Endometrium (tissue), 2 donors: ENCODE measurements at regions not wholly inside any gene's neighbourhood (a gene's known extent, or its start where the extent isn't known, plus 50 kb on each side); places are given as distances from the start of the nearest gene placed in this dataset.

Source experiments
- FAIRE-seq: peaks from 2 replicates; lab custom pipeline; 2012; peaks lifted over from hg19 to GRCh38; lab: Jason Lieb, UNC
- donor health status: control.
- donor health status: control.

GRCh38 chr10:106520698-106521097 is 643.8 kb downstream of the SORCS1 start:
- no peak for FAIRE-seq

DNA sequence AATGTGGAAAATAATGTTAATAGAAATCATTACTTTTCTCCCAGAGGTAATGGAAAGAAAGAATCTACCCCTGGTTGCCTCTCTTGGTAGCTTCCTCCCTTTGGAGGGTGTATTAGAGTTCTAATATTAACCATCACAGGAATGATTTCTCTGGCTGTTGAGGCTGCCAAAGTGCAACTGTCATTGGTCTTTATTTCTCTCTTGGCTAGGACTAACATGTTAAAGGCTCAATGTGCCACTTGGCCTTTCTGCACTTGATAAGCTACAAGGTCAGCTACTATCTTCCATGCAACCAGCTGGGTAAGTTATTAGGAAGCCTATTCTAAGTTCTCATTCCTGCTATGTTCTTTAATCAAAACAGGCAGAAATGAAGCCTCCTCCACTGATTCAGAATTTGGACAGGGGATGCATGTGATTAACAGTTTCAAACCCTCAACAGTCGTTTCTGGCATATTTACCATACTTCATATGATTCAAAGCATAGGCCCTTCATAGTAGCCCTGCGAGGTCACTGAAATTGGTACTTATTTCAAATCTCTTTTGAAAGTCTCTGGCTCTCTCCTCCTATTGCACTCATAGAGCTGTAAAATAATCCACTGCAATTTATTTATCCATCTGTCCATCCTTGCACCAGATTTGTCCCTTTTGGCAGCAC is 645.0 kb downstream of the SORCS1 start:
- no peak for FAIRE-seq

- FAIRE-seq, result no peak
Observed at GRCh38 chr10:106515206-106515790, 649.2 kb downstream of the SORCS1 start.

GRCh38 chr10:106513352-106513771 is 651.1 kb downstream of the SORCS1 start:
- FAIRE-seq, result no peak

GRCh38 chr10:106511917-106512316 is 652.6 kb downstream of the SORCS1 start:
- no peak for FAIRE-seq

- FAIRE-seq, result no peak
Observed at GRCh38 chr10:106508950-106509349, 655.6 kb downstream of the SORCS1 start.

DNA sequence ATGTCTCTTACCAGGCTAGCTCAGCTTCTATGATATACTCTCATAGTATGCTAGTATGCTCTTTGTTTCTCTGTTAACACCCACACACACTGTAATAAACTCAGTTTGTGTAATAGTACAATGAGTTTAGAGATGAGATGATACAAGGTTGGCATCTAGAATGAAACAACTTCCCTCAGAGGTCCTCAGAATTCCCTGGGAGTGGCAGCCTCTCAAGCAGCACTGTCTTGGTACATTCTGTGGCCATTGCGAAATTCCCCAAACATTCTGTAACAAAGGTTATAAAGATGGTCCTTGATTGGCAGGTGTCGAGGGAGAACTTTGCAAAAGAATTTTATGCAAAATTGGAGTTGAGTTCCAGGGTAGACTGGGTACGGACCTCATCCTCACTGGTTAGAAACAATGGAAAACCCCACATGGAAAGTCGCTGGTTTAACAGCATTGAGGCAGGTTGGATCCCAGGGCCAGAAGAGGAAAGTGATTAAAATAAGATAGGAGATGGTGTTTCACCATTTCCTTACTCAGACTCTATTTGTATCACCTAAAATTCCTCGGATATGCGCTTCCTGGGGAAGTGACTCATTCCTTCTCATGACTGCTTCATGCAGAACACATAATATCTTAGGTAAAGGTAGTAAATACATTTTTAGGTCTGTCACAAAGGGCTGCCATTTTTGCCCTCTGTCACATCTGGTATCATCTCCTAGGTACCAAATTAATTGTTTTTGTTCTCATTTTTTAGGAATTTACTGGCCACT is 657.8 kb downstream of the SORCS1 start:
- no peak for FAIRE-seq

DNA sequence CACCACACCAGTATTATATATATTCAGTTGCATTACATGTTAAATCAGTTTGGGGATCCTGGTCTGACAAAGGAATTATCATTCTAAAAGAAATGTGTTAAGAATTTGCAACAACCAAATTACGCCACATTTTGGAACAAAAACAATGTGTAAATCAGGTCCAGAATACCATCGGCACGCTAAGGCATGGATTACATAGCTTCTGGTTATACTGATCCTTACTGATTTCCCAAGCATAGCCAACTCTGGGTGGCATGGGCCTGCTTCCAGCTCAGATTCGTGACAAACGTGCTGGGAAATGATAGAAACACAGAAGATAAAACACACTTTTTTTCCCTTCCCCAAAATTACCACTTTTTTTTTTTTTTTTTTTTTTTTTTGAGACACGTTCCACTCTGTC is 660.0 kb downstream of the SORCS1 start:
- no peak for FAIRE-seq

GRCh38 chr10:106502641-106503040 is 661.9 kb downstream of the SORCS1 start:
- FAIRE-seq, result no peak

DNA sequence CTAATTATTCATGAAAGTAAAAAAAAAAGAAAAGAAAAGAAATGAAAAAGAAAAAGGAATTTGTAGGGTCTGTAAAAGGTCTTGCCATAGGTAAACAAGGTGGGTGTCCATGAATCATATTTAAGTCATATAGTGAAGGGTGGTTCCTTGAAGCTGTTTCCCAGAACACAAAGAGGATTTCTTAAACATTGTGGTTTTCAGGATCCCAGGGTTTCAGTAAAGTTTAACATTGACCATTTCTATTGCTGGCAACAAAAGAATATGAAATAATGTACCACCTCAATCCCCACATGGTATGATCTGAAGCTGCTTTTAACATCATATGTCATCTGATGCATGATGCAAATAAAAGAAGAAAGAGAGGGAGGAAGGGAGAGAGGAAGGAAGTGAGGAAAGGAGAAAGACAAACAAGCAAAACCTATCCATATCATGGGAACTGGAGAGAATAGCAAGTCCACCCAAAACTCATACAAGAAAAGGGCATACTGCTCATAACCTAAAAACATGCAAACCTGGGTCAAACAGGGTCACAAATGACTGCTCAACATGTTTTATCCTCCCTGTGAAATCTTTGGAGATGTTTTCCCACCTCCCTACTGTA is 663.5 kb downstream of the SORCS1 start:
- FAIRE-seq, result no peak

GRCh38 chr10:106500041-106500924 is 664.2 kb downstream of the SORCS1 start:
- no peak for FAIRE-seq

GRCh38 chr10:106499448-106499847 is 665.1 kb downstream of the SORCS1 start:
- no peak for FAIRE-seq

GRCh38 chr10:106498675-106499074 is 665.8 kb downstream of the SORCS1 start:
- FAIRE-seq, result no peak

GRCh38 chr10:106495931-106496330 is 668.6 kb downstream of the SORCS1 start:
- FAIRE-seq, result no peak

DNA sequence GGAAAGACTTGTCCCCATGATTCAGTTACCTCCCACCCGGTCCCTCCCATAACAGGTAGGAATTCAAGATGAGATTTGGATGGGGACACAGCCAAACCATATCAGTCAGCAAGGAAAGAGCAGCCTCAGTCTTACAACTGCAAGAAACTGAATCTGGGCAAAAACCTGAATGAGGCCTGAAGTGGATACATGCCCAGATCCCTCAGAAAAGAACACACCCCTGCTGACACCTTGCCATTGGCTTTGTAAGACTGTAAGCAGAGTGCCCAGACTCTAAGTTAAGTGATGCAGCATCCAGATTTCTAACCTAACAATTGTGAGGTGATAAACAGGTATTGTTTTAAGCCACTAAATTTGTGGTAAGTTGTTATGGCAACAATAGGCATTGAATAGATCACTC is 670.8 kb downstream of the SORCS1 start:
- no peak for FAIRE-seq

DNA sequence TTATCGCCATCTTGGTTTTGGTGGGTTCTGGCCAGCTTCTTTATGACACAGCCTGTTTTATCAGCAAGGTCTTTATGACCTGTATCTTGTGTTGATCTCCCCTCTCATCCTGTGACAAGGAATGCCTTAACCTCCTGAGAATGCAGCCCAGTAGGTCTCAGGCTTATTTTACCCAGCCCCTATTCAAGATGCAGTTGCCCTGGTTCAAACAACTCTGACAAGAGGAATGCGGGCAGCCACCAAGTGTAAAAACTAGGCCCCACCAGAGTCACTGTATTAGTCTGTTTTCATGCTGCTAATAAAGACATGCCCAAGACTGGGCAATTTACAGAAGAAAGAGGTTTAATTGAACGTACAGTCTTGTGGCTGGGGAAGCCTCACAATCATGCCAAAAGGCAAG is 671.3 kb downstream of the SORCS1 start:
- no peak for FAIRE-seq

- no peak for FAIRE-seq
Observed at GRCh38 chr10:106487726-106488125, 676.8 kb downstream of the SORCS1 start.

GRCh38 chr10:106481598-106482275 is 682.8 kb downstream of the SORCS1 start:
- no peak for FAIRE-seq

DNA sequence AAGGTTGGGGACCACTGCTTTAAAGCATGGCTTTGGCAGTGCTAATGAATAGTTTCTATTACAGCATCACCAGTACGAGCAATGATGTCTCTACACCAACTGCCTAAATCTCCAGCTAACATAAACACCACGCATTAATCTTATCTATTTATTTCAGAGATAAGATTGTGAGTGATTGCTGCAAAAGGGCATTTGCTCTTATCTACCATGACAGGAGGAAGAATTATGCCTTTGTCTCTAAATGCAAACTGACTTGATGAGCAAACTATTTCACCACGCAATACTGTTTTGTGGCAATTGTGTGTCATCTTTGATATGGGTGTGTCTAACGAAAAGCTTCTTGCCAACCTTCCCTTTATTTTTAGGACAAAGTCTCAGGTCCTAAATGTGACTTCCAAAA is 684.9 kb downstream of the SORCS1 start:
- no peak for FAIRE-seq

- FAIRE-seq, result no peak
Observed at GRCh38 chr10:106474876-106475275, 689.6 kb downstream of the SORCS1 start.

GRCh38 chr10:106473129-106473685 is 691.3 kb downstream of the SORCS1 start:
- FAIRE-seq, result no peak
